ENCODE measurements at regions not wholly inside any gene's neighbourhood (a gene's known extent, or its start where the extent isn't known, plus 50 kb on each side); places are given as distances from the start of the nearest gene placed in this dataset.
"Not testable (repeated sequence)": the region's sequence is repeated elsewhere in the genome, so short reads cannot be mapped to it uniquely, and the experiment has no call there.

DNA sequence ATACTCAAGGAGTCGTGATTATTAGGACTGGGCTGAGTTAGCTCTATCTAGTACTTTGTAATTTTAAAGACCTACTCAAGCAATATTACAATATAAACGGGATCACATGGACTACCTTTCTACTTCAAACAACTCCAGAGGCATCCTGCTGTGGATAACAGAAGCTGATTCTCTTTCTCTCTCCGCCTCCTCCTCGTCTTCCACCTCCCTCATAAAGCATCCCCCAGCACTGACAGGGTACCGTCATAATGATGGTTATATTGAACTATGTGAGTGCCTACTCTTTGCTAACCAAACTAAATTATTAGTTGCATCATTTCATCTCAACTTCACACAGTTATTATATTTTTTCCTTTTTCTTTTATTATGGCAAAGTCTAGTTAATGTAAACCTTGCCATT lies 165.4 kb upstream of the FOXF1 start:
- H3K9me3 ChIP-seq (ENCODE audit: control insufficient read depth, insufficient read depth, low read length): no peaks in the 10 kb centered on the region
- H3K4me1 ChIP-seq (ENCODE audit: insufficient read depth, low read length): peaks cover 26% of the 10 kb centered on the region; the same call in 1 of the 2 replicates
- no peak overlapping the region for H3K9ac ChIP-seq (ENCODE audit: low read depth, low read length)
- no peaks in the 10 kb centered on the region for H3K36me3 ChIP-seq (ENCODE audit: insufficient read depth, low read length)

DNA sequence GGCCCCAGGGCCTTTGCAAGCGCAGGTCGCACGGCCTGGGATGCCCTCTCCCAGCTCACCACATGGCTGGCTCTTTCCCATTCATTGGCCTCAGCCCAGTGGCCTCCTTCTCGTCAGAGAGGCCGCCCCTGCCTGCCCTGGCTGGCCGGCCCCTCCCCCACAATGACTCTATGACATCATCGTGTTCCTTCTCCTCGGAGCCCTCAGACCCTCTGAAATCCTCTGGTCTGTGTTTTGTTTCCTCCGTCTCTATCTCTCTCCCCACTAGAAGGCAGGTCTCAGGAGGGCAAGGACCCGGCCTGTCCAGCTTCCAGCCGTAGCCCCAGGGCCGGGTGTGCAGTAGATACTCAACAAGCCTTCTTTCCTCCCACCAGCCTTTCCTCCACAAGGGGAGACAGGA lies 164.8 kb upstream of the FOXF1 start:
- H3K36me3 ChIP-seq (ENCODE audit: insufficient read depth, low read length): no peaks in the 10 kb centered on the region
- peaks cover 26% of the 10 kb centered on the region; the same call in 1 of the 2 replicates for H3K4me1 ChIP-seq (ENCODE audit: insufficient read depth, low read length)
- H3K9ac ChIP-seq (ENCODE audit: low read depth, low read length): no peak overlapping the region
- H3K9me3 ChIP-seq (ENCODE audit: control insufficient read depth, insufficient read depth, low read length): no peaks in the 10 kb centered on the region

DNA sequence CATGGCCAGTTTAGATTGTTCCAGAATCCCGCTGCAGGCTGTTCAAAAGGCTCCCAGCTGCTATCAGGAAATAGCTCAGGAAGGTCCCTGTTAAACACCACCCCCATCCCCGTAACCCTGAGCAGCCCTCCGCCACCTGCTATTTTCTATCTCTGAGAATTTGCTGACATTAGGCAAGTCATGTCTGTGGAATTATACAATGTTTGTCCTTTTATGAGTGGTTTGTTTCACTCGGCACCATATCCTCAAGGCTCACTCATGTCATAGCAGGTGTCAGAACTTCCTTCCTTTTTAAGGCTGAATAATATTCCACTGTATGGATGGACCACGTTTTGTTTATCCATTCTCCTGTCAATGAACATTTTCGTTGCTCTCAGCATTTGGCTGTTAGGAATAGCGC lies 164.3 kb upstream of the FOXF1 start:
- no peaks in the 10 kb centered on the region for H3K9me3 ChIP-seq (ENCODE audit: control insufficient read depth, insufficient read depth, low read length)
- H3K9ac ChIP-seq (ENCODE audit: low read depth, low read length): no peak overlapping the region
- peaks cover 26% of the 10 kb centered on the region; the same call in 1 of the 2 replicates for H3K4me1 ChIP-seq (ENCODE audit: insufficient read depth, low read length)
- H3K36me3 ChIP-seq (ENCODE audit: insufficient read depth, low read length): no peaks in the 10 kb centered on the region

DNA sequence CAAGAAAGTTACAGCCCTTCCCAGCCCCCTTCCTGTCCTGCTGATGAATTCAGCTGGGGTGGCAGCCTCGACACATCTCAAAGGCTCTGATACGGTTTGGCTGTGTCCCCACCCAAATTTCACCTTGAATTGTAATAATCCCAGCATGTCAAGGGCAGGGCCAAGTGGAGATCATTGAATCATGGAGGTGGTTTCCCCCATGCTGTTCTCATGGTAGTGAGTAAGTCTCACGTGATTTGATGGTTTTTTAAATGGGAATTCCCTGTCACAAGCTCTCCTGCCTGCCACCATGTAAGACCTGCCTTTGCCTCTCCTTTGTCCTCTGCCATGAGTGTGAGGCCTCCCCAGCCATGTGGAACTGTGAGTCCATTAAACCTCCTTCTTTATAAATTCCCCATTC lies 163.2 kb upstream of the FOXF1 start:
- H3K4me1 ChIP-seq (ENCODE audit: insufficient read depth, low read length): peaks cover 24% of the 10 kb centered on the region; the same call in 1 of the 2 replicates
- H3K9ac ChIP-seq (ENCODE audit: low read depth, low read length): no peak overlapping the region
- H3K36me3 ChIP-seq (ENCODE audit: insufficient read depth, low read length): no peaks in the 10 kb centered on the region
- H3K9me3 ChIP-seq (ENCODE audit: control insufficient read depth, insufficient read depth, low read length): no peaks in the 10 kb centered on the region

DNA sequence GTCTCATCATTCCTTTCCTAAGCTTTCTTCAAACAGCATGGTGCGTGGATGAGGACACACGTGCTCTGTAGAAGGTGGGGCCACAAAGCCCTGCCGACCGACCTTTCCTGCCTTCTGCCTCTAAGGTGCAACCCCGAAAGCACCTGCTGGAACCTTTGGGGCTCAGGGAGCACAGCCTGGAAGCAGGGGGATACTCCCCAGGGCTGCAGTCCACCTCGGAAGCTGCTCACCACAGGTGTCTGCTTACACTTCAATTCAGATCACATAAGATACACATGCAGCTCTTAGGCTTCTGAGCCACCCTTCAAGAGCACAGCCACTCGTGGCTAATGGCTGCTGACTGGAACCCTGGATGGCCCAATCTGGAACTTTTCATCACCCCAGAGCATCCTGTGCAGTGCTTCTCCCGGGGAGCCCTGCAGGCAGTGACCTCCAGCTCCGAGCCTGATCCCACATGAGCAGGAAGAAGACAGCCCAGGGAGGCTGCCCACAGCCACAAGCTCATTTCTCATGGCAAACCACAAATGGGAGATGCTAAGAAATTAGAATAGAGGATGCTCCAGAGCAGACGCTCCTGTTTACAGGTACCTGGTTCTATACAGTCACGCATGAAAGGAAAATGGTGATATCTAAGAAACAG lies 162.3 kb upstream of the FOXF1 start:
- Histone ChIP-seq H3K36me3 (ENCODE audit: insufficient read depth, low read length) (no peaks in the 10 kb centered on the region), H3K4me1 (ENCODE audit: insufficient read depth, low read length) (peaks cover 22% of the 10 kb centered on the region; the same call in 1 of the 2 replicates), H3K9me3 (ENCODE audit: control insufficient read depth, insufficient read depth, low read length) (no peaks in the 10 kb centered on the region), H3K9ac (ENCODE audit: low read depth, low read length) (no peak overlapping the region)

DNA sequence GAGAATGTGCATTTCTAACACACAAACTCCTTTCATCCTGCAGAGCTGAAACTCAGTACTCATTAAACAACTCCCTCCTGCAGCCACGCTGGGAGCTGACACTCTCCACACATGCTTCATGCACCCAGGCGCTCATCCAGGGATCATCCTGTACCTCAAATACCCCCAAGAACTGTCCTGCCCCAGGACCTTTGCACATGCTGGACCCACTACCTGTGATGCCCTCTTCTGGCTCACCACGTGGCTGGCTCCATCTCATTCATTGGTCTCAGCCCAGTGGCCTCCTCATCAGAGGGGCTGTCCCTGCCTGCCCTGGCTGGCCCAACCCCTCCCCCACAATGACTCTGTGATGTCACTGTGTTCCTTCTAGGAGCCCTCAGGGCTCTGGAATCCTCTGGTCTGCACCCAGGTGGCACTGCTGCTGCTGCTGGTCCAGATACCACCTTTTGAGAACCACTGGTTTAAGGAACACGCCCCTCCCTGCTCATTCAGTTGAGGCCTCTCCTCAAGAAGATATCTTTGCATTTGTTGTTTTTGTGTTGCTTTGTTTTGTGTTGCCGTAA lies 160.9 kb upstream of the FOXF1 start:
- Histone ChIP-seq H3K9ac (ENCODE audit: low read depth, low read length) (no peak overlapping the region), H3K36me3 (ENCODE audit: insufficient read depth, low read length) (no peaks in the 10 kb centered on the region), H3K9me3 (ENCODE audit: control insufficient read depth, insufficient read depth, low read length) (no peaks in the 10 kb centered on the region), H3K4me1 (ENCODE audit: insufficient read depth, low read length) (peaks cover 15% of the 10 kb centered on the region)

DNA sequence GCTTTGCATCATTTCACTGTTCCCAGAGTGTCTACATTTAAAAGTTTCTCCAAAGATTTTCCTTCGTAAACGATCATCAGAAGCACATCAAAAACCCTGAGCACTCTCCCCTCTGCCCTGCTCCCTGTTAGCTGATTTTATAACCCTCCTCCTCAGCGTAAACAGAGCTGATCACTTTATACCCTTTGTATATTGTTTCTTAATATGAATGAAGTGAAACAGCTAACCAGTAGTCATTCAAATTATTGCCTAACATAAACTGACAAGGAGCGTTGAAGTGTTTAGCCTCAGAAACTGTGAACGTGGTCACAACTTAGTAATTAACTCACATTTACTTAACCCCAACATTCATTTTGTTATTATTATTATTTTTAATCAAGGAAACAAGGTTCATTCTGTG lies 160.0 kb upstream of the FOXF1 start:
- no peaks in the 10 kb centered on the region for H3K36me3 ChIP-seq (ENCODE audit: insufficient read depth, low read length)
- no peak overlapping the region for H3K9ac ChIP-seq (ENCODE audit: low read depth, low read length)
- peaks cover 10% of the 10 kb centered on the region for H3K4me1 ChIP-seq (ENCODE audit: insufficient read depth, low read length)

DNA sequence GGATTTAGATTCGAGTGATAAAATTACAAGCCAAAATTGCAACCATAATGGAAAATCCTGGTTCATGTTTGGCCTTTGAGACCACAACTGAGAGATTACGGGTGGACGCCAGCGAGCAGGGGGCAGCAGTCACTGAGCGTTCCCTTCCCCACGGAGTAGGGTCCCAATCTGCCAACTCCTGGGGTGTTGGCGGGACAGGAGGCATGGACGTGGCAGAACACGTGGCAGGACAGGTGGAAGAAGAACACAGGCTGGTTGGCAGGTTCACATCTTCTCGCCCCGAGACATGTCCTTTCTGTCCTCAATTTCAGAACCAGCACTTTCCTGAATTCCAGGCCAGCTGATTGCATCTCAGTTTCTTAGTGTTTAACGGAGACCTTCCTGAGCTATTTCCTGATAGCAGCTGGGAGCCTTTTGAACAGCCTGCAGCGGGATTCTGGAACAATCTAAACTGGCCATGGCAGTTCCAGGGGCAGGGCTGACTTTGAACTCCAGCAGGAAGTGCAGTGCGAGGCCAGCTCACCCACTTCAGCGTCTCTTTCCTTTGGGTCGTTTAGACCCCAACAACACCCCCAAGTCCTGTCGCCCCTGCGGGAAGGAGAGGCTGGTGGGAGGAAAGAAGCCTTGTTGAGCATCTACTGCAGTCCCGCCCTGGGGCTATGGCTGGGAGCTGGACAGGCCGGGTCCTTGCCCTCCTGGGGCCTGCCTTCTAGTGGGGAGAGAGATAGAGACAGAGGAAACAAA lies 159.1 kb upstream of the FOXF1 start:
- H3K4me1 ChIP-seq (ENCODE audit: insufficient read depth, low read length): peaks cover 10% of the 10 kb centered on the region
- no peaks in the 10 kb centered on the region for H3K36me3 ChIP-seq (ENCODE audit: insufficient read depth, low read length)
- no peak overlapping the region for H3K9ac ChIP-seq (ENCODE audit: low read depth, low read length)
- no peaks in the 10 kb centered on the region for H3K9me3 ChIP-seq (ENCODE audit: control insufficient read depth, insufficient read depth, low read length)

More for the DNA sequence above, 160.0 kb upstream of the FOXF1 start:
- H3K9me3 ChIP-seq (ENCODE audit: control insufficient read depth, insufficient read depth, low read length): no peaks in the 10 kb centered on the region

DNA sequence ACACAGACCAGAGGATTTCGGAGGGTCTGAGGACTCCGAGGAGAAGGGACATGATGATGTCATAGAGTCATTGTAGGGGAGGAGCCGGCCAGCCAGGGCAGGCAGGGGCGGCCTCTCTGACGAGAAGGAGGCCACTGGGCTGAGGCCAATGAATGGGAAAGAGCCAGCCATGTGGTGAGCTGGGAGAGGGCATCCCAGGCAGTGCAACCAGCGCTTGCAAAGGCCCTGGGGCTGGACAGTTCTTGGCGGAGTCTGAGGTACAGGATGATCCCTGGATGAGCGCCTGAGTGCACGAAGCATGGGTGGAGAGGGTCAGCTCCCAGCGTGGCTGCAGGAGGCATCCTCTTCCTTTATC lies 158.6 kb upstream of the FOXF1 start:
- H3K4me1 ChIP-seq (ENCODE audit: insufficient read depth, low read length); H3K9ac ChIP-seq (ENCODE audit: low read depth, low read length); H3K9me3 ChIP-seq (ENCODE audit: control insufficient read depth, insufficient read depth, low read length); H3K36me3 ChIP-seq (ENCODE audit: insufficient read depth, low read length): not testable (repeated sequence)

DNA sequence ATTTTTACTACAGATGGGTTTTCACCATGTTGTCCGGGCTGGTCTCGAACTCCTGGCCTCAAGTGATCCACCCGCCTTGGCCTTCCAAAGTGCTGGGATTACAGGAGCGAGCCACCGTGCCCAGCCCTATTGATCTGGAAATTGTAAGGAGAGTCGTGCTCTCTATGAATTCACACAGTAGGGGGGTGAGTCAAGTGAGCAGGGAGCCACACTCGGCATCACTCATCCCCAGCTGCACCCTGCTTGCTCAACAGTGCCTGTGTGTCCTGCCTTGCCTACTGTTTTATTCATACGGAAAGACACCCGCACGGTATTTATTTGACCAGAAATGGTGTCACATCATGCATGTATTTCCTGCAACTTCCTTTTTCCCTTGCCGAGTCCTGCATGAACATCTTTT lies 157.2 kb upstream of the FOXF1 start:
- Histone ChIP-seq H3K4me1 (ENCODE audit: insufficient read depth, low read length) (peaks cover 11% of the 10 kb centered on the region), H3K9me3 (ENCODE audit: control insufficient read depth, insufficient read depth, low read length) (no peaks in the 10 kb centered on the region), H3K9ac (ENCODE audit: low read depth, low read length) (no peak overlapping the region), H3K36me3 (ENCODE audit: insufficient read depth, low read length) (no peaks in the 10 kb centered on the region)

DNA sequence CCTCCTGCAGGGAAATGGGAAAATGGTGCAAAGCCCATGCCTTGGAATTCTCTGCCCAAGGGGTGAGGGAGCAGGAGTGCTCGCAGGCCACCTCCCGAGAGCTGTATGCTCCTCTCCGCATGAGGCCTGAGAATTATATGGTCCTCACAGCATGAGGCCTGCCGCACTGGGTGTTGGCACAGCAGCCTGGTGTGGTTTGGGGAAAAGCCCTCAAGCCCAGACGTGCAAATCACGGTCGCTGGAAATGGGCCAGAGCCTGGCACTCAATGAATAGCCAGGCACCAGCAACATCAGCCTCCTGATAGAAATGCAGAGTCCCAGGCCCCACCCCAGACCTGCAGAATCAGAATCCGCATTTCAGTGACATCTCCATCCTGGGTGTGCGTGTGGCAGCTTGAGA lies 156.4 kb upstream of the FOXF1 start:
- H3K4me1 ChIP-seq (ENCODE audit: insufficient read depth, low read length): peaks cover 15% of the 10 kb centered on the region

DNA sequence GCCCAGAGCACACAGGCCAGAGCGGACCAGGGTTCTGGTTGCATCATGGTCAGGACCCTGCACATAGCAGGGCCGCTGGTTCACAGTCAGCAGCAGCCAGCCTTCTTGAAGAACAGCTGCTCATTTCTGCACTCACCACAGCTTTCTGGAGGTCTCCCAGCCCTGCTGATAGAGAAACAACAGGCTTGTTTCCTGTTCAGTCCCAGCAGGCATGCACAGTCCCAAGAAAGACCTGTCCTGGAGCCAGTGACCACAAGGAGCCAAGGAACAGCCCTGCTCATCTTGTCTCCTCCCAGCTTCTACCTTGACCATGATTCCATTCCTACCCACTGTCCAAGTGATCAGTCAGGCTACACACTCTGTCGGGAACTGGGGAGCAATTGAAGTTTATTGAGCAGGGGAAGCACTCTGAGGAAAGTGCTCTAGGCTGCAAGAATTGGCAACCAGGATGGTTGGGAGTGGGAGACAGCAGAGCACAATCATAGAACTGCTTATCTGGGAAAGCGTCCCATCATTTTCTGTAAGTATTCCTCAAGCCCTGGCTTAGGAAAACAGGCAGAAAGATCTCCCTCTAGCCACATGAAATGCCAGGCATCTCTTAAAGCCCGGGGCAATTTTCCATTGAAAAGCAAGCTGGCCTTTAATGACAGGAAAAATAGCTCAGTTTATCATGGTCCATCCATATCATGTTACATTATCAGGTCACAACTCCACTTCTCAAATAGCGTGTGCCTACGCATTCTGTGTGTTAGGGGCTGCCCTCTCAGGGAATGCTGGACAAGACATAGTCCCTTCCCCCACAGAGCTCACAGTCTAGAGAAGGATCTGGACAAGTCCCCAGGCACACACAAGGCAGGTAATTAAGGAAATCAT lies 155.4 kb upstream of the FOXF1 start:
- Histone ChIP-seq H3K9ac (ENCODE audit: low read depth, low read length) (no peak overlapping the region), H3K9me3 (ENCODE audit: control insufficient read depth, insufficient read depth, low read length) (no peaks in the 10 kb centered on the region), H3K4me1 (ENCODE audit: insufficient read depth, low read length) (peaks cover 20% of the 10 kb centered on the region), H3K36me3 (ENCODE audit: insufficient read depth, low read length) (no peaks in the 10 kb centered on the region)

More for the DNA sequence above, 156.4 kb upstream of the FOXF1 start:
- H3K9me3 ChIP-seq (ENCODE audit: control insufficient read depth, insufficient read depth, low read length): no peaks in the 10 kb centered on the region
- H3K9ac ChIP-seq (ENCODE audit: low read depth, low read length): no peak overlapping the region
- H3K36me3 ChIP-seq (ENCODE audit: insufficient read depth, low read length): no peaks in the 10 kb centered on the region

DNA sequence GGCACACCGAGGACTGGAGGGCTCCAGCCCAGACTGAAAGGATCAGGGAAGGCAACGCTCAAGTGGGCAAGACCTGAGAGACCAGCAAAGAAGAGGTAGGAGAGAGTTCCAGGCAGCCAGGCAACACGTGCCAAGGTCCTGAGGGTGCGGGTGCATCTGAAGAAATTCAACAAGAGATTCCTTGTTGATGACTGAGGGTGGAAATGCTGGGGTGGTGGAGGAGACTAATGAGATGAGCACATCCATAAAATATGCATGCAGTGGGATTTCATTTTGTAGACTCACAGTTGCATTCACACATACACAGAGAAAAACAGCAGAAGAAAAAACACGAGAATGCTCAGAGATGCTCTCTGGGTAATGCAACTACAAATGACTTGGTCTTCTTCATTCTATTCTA lies 154.8 kb upstream of the FOXF1 start:
- H3K36me3 ChIP-seq (ENCODE audit: insufficient read depth, low read length): no peaks in the 10 kb centered on the region
- peaks cover 20% of the 10 kb centered on the region for H3K4me1 ChIP-seq (ENCODE audit: insufficient read depth, low read length)
- H3K9ac ChIP-seq (ENCODE audit: low read depth, low read length): no peak overlapping the region
- no peaks in the 10 kb centered on the region for H3K9me3 ChIP-seq (ENCODE audit: control insufficient read depth, insufficient read depth, low read length)

DNA sequence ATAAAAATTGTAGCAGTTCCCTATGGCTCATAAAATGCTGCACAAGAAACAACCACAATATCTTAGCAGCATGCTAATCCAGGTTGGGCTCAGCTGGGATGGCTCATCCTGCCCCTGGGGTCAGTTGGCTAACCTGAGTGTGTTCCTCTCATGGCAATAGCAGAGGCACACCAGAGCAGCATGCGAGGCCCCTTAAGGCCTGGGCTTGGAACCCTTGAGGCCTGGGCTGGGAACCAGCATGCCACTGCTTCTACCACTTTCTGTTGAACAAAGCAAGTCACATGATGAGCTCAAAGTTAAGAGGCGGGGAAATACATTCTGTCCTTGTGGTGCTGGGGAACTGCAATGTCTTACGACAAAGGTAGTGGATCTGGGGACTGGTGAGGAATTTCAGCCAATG lies 154.4 kb upstream of the FOXF1 start:
- H3K9ac ChIP-seq (ENCODE audit: low read depth, low read length): no peak overlapping the region
- H3K4me1 ChIP-seq (ENCODE audit: insufficient read depth, low read length): peaks cover 19% of the 10 kb centered on the region
- no peaks in the 10 kb centered on the region for H3K9me3 ChIP-seq (ENCODE audit: control insufficient read depth, insufficient read depth, low read length)
- H3K36me3 ChIP-seq (ENCODE audit: insufficient read depth, low read length): no peaks in the 10 kb centered on the region

All from ES-I3 (cell line).